ENCODE measurements at regions not wholly inside any gene's neighbourhood (a gene's known extent, or its start where the extent isn't known, plus 50 kb on each side); places are given as distances from the start of the nearest gene placed in this dataset.
"Not testable (repeated sequence)": the region's sequence is repeated elsewhere in the genome, so short reads cannot be mapped to it uniquely, and the experiment has no call there.

- H3K4me1 Mint-ChIP-seq = no peaks in the 10 kb centered on the region
- no peaks in the 10 kb centered on the region for H3K36me3 Mint-ChIP-seq
- no peaks in the 10 kb centered on the region for H3K27me3 Mint-ChIP-seq
- ATAC-seq (ENCODE audit: low read depth) (no peak), DNase-seq (ENCODE audit: low spot score in 2 of 2) (no peak)
- H3K4me3 Mint-ChIP-seq = no peak overlapping the region
- H3K9me3 Mint-ChIP-seq = peaks cover 3% of the 10 kb centered on the region
- H3K27ac Mint-ChIP-seq = no peak overlapping the region
These were observed 456.4 kb upstream of the PFKP start for GRCh38 chr10:2610946-2611345.

- no peak overlapping the region for H3K27ac Mint-ChIP-seq
- DNase-seq (ENCODE audit: low spot score in 2 of 2) (no peak), ATAC-seq (ENCODE audit: low read depth) (no peak)
- no peaks in the 10 kb centered on the region for H3K36me3 Mint-ChIP-seq
- peaks cover 4% of the 10 kb centered on the region for H3K9me3 Mint-ChIP-seq
- H3K4me1 Mint-ChIP-seq = no peaks in the 10 kb centered on the region
- H3K27me3 Mint-ChIP-seq = peaks cover 2% of the 10 kb centered on the region
- H3K4me3 Mint-ChIP-seq = no peak overlapping the region
These were observed 462.5 kb upstream of the PFKP start for GRCh38 chr10:2604891-2605290.

DNA sequence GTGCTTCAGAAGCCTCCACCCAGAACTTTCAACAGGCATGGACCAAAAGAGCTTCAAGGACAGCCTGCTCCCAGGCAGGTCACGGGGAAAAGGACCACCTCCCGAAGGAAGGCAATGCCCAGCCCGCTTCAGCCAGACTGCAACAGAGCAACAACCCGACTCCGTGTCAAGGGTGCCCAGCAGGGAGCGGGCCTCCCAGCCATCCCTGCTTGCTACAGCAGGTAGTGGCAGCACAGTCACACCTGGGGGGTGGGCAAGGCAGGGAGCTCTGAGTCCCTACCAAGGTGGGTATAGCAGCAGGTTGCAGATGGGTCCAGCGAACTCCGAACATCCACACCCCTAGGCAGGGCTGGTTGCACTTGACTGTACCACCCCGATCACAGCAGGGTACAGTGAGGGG, 467.8 kb upstream of the PFKP start:
- ATAC-seq (ENCODE audit: low read depth) (no peak), DNase-seq (ENCODE audit: low spot score in 2 of 2) (no peak)
- Mint-ChIP-seq H3K4me1 (no peaks in the 10 kb centered on the region), H3K36me3 (no peaks in the 10 kb centered on the region), H3K27ac (no peak overlapping the region), H3K4me3 (no peak overlapping the region), H3K27me3 (peaks cover 5% of the 10 kb centered on the region), H3K9me3 (peaks cover 4% of the 10 kb centered on the region)

DNA sequence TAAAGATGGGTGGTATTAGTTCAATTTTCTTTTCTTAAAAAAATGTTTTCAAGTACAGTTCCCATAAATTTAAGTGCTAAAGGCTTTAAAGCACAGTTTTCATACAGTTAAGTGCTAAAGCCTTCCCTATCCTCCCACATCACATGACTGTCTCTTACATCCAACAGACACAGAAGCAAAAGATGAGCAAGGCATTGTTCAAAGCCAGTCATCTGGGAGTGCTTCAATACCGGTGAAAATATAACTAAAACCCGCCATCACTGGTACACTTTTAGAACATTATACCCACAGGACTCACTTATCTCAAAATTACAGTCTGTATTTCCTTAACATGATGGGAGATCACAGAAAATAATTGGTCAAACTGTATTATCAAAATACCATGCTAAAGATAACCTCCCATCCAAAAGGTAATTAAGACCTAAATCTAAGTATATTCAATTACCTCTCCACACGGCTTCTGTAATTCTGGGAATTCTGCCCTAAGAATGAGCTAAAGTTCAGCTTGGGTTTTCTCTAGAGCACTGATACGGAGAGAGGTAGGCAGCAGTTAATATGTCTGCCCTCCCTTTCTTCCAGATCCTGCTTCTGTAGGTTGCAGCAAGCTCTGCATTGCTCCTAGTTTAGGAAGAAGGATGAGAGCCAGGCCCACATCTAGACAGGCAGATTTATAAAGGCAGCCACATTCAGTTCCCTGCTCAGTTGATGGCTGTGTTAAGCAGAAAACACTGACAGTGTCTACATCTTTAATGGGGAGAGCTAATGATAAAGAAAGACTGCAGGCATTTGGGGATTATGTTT, 474.8 kb upstream of the PFKP start:
- Mint-ChIP-seq H3K4me3 (no peak overlapping the region), H3K4me1 (no peaks in the 10 kb centered on the region), H3K9me3 (no peaks in the 10 kb centered on the region), H3K27ac (no peak overlapping the region), H3K27me3 (peaks cover 3% of the 10 kb centered on the region), H3K36me3 (peaks cover 2% of the 10 kb centered on the region)
- ATAC-seq (ENCODE audit: low read depth) (no peak), DNase-seq (ENCODE audit: low spot score in 2 of 2) (no peak)

- Mint-ChIP-seq H3K36me3 (peaks cover 2% of the 10 kb centered on the region), H3K27ac (no peak overlapping the region), H3K4me3 (no peak overlapping the region), H3K4me1 (no peaks in the 10 kb centered on the region), H3K9me3 (no peaks in the 10 kb centered on the region), H3K27me3 (peaks cover 3% of the 10 kb centered on the region)
- ATAC-seq (ENCODE audit: low read depth) = no peak
- no peak for DNase-seq (ENCODE audit: low spot score in 2 of 2)
These were observed 478.2 kb upstream of the PFKP start for GRCh38 chr10:2589196-2589595.

- DNase-seq (ENCODE audit: low spot score in 2 of 2) = no peak
- Mint-ChIP-seq H3K27me3 (peaks cover 2% of the 10 kb centered on the region), H3K4me3 (no peak overlapping the region), H3K36me3 (no peaks in the 10 kb centered on the region), H3K27ac (no peak overlapping the region), H3K9me3 (no peaks in the 10 kb centered on the region), H3K4me1 (no peaks in the 10 kb centered on the region)
- no peak for ATAC-seq (ENCODE audit: low read depth)
These were observed 483.0 kb upstream of the PFKP start for GRCh38 chr10:2584385-2584784.

DNA sequence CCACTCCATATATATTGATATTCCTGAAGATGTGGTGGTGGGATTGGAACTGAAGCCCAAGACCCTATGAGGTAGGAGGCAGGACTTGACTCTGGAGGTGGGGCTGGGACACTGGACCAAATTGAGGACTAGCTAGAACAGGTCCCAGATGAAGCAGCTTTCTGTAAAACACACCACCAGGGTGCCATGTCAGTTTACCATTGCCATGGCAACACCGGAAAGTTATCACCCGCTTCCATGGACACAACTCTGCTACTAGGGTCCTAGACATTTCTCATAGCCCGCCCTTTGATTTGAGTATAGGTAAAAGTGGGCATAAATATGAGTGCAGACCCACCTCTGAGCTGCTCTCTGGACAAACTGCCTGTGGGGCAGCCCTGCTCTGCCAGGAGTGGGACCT, 490.5 kb upstream of the PFKP start:
- Mint-ChIP-seq H3K9me3 (peaks cover 7% of the 10 kb centered on the region), H3K36me3 (no peaks in the 10 kb centered on the region), H3K4me1 (no peaks in the 10 kb centered on the region), H3K4me3 (no peak overlapping the region), H3K27ac (no peak overlapping the region), H3K27me3 (no peaks in the 10 kb centered on the region)
- DNase-seq (ENCODE audit: low spot score in 2 of 2) = no peak
- no peak for ATAC-seq (ENCODE audit: low read depth)

DNA sequence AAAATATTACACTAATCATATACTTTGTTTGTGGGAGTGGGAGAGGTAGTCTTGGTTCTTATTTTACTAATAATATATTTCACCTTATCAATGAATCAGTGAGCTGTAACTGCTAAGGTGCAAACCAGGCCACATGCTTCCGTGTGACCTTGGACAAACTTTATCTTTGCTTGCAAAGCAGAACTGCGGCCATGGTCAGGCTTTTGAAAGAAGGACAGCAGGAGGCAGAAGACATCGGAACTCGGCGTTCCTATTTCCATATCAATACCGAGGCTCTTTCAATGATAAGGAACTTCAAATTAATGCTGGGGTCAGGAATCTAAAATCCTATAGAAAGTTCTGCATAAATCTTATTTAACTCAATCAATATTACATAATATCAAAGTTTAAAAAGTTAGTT, 491.9 kb upstream of the PFKP start:
- no peaks in the 10 kb centered on the region for H3K36me3 Mint-ChIP-seq
- H3K4me1 Mint-ChIP-seq = no peaks in the 10 kb centered on the region
- DNase-seq (ENCODE audit: low spot score in 2 of 2) = no peak

GRCh38 chr10:2572611-2573010, 494.7 kb upstream of the PFKP start:
- H3K36me3 Mint-ChIP-seq = no peaks in the 10 kb centered on the region
- ATAC-seq (ENCODE audit: low read depth) (no peak), DNase-seq (ENCODE audit: low spot score in 2 of 2) (no peak)
- no peaks in the 10 kb centered on the region for H3K9me3 Mint-ChIP-seq
- H3K4me1 Mint-ChIP-seq = no peaks in the 10 kb centered on the region
- no peaks in the 10 kb centered on the region for H3K27me3 Mint-ChIP-seq
- no peak overlapping the region for H3K4me3 Mint-ChIP-seq
- no peak overlapping the region for H3K27ac Mint-ChIP-seq

More for the DNA sequence above, 491.9 kb upstream of the PFKP start:
- no peak overlapping the region for H3K4me3 Mint-ChIP-seq
- H3K27me3 Mint-ChIP-seq = no peaks in the 10 kb centered on the region
- peaks cover 7% of the 10 kb centered on the region for H3K9me3 Mint-ChIP-seq
- H3K27ac Mint-ChIP-seq = no peak overlapping the region
- ATAC-seq (ENCODE audit: low read depth) = no peak

- H3K4me1 Mint-ChIP-seq = no peaks in the 10 kb centered on the region
- H3K27me3 Mint-ChIP-seq = peaks cover 1% of the 10 kb centered on the region
- no peaks in the 10 kb centered on the region for H3K9me3 Mint-ChIP-seq
- DNase-seq (ENCODE audit: low spot score in 2 of 2) (no peak), ATAC-seq (ENCODE audit: low read depth) (no peak)
- no peaks in the 10 kb centered on the region for H3K36me3 Mint-ChIP-seq
- no peak overlapping the region for H3K4me3 Mint-ChIP-seq
- no peak overlapping the region for H3K27ac Mint-ChIP-seq
These were observed 510.5 kb upstream of the PFKP start for GRCh38 chr10:2556883-2557282.

DNA sequence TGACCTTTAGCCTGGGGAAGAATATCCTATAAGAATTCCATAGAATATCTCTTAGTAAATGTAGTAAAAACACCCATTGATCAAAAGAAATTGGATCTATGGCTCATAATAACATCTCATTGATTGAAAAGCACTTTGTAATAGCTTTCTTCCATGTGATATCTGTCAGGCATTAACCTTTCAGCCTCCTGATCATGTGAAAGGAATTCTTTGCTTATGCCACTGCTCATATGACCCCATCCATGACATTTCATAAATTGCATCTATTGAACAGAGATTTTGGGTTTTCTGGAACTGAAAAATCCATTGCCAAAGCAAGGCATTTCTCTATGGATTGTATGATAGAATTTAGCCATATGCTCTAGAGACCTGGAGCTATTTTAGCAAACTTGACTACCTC, 519.3 kb upstream of the PFKP start:
- no peak overlapping the region for H3K27ac Mint-ChIP-seq

GRCh38 chr10:2547606-2548005, 519.7 kb upstream of the PFKP start:
- H3K27ac Mint-ChIP-seq = no peak overlapping the region
- no peak for DNase-seq (ENCODE audit: low spot score in 2 of 2)
- no peaks in the 10 kb centered on the region for H3K27me3 Mint-ChIP-seq
- ATAC-seq (ENCODE audit: low read depth) = no peak
- no peaks in the 10 kb centered on the region for H3K4me1 Mint-ChIP-seq
- no peaks in the 10 kb centered on the region for H3K9me3 Mint-ChIP-seq
- H3K4me3 Mint-ChIP-seq = no peak overlapping the region
- H3K36me3 Mint-ChIP-seq = no peaks in the 10 kb centered on the region

More for the DNA sequence above, 519.3 kb upstream of the PFKP start:
- Mint-ChIP-seq H3K27me3 (no peaks in the 10 kb centered on the region), H3K4me1 (no peaks in the 10 kb centered on the region), H3K9me3 (no peaks in the 10 kb centered on the region), H3K36me3 (no peaks in the 10 kb centered on the region), H3K4me3 (no peak overlapping the region)
- ATAC-seq (ENCODE audit: low read depth) (no peak), DNase-seq (ENCODE audit: low spot score in 2 of 2) (no peak)

GRCh38 chr10:2546894-2547293, 520.5 kb upstream of the PFKP start:
- not testable (repeated sequence) for H3K27ac Mint-ChIP-seq; H3K4me3 Mint-ChIP-seq; H3K4me1 Mint-ChIP-seq; DNase-seq (ENCODE audit: low spot score in 2 of 2); H3K36me3 Mint-ChIP-seq; H3K9me3 Mint-ChIP-seq; ATAC-seq (ENCODE audit: low read depth); H3K27me3 Mint-ChIP-seq

- Mint-ChIP-seq H3K36me3 (no peaks in the 10 kb centered on the region), H3K27ac (no peak overlapping the region), H3K9me3 (no peaks in the 10 kb centered on the region), H3K4me1 (no peaks in the 10 kb centered on the region), H3K4me3 (no peak overlapping the region), H3K27me3 (no peaks in the 10 kb centered on the region)
- no peak for ATAC-seq (ENCODE audit: low read depth)
- DNase-seq (ENCODE audit: low spot score in 2 of 2) = no peak
These were observed 523.4 kb upstream of the PFKP start for GRCh38 chr10:2543974-2544373.

DNA sequence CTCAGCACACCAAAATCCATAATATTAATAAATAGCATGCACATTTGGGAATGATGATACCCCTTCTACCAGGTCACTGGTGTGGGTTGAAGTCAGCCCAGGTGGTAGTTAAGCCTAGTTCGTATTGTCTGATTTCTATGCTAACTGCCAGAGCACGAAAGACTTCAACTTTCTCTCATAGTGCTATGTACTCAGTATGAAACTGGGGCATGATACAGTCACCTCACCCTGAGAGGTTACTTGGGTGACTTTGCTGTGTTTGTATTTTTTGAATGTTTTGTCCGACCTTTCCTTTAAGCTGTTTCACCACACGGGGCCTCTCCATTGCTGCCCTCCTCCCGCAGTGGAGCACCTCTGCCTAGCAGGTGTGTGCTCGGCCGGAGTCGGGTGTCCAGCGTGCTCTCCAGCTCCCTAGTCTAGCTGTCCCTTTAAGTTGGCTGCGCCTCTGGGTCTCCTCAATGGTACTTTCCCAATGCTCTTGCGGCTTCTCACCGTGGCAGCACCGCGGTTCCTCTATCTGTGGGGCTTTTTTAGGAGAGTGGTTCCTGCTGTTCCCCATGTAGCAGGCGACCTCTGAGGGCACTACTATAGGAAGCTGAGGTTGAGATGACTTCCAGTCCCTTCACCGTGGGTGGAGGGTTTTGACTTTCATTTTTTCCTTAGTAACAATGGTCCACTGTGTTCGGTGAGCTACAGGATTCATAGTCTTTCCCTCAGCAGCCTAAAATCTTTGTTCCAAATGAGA, 524.0 kb upstream of the PFKP start:
- Mint-ChIP-seq H3K27me3 (no peaks in the 10 kb centered on the region), H3K4me3 (no peak overlapping the region), H3K27ac (no peak overlapping the region), H3K36me3 (no peaks in the 10 kb centered on the region), H3K9me3 (no peaks in the 10 kb centered on the region), H3K4me1 (no peaks in the 10 kb centered on the region)
- no peak for ATAC-seq (ENCODE audit: low read depth)
- DNase-seq (ENCODE audit: low spot score in 2 of 2) = no peak

Data from memory B cell (primary cell).